ENCODE measurements at regions not wholly inside any gene's neighbourhood (a gene's known extent, or its start where the extent isn't known, plus 50 kb on each side); places are given as distances from the start of the nearest gene placed in this dataset.

GRCh38 chr6:153568628-153569027 lies 437.5 kb upstream of the RGS17 start:
- H2BK120ac ChIP-seq (ENCODE audit: low read depth, low read length), result no peak overlapping the region
- no peak overlapping the region for H3K4me2 ChIP-seq (ENCODE audit: low read depth, low read length)
- H3K9me3 ChIP-seq (ENCODE audit: control insufficient read depth, insufficient read depth, low read length), result peaks cover 4% of the 10 kb centered on the region; the same call in 1 of the 2 replicates
- TF ChIP-seq MAFK (IDR thresholded peaks at IDR 0.05; ENCODE audit: low read depth, low read length) (no peak), CTCF (conservative IDR thresholded peaks at IDR 0.05; ENCODE audit: low read depth, low read length) (no peak), POLR2A (IDR thresholded peaks at IDR 0.05; ENCODE audit: low read depth, low read length) (no peak), MAZ (IDR thresholded peaks at IDR 0.05; ENCODE audit: borderline replicate concordance, low read depth, low read length) (no peak), BHLHE40 (IDR thresholded peaks at IDR 0.05; ENCODE audit: low read depth, low read length) (no peak), ELK1 (IDR thresholded peaks at IDR 0.05; ENCODE audit: borderline replicate concordance, low read depth, low read length) (no peak), FOS (IDR thresholded peaks at IDR 0.05; ENCODE audit: low read depth, low read length) (no peak), CHD1 (IDR thresholded peaks at IDR 0.05; ENCODE audit: low read depth, low read length) (no peak), SMC3 (IDR thresholded peaks at IDR 0.05; ENCODE audit: low read depth, low read length) (no peak), RCOR1 (IDR thresholded peaks at IDR 0.05; ENCODE audit: insufficient replicate concordance, low read length) (no peak), RFX5 (IDR thresholded peaks at IDR 0.05; ENCODE audit: low read depth, low read length) (no peak), NFE2L2 (IDR thresholded peaks at IDR 0.05; ENCODE audit: low read depth, low read length) (no peak), RAD21 (IDR thresholded peaks at IDR 0.05; ENCODE audit: low read length) (no peak), MXI1 (IDR thresholded peaks at IDR 0.05; ENCODE audit: borderline replicate concordance, low read depth, low read length) (no peak), USF2 (IDR thresholded peaks at IDR 0.05; ENCODE audit: low read depth, low read length) (no peak), CEBPB (IDR thresholded peaks at IDR 0.05; ENCODE audit: low read depth, low read length) (no peak)
- H3K4ac ChIP-seq (ENCODE audit: low read depth, low read length), result no peak overlapping the region
- DNase-seq (no peak), ATAC-seq (ENCODE audit: low read depth) (no peak)
- H3K18ac ChIP-seq (ENCODE audit: low read depth, low read length), result no peak overlapping the region
- no peak overlapping the region for H2AFZ ChIP-seq (replicated peaks; ENCODE audit: low read length, poor library complexity)
- no peaks in the 10 kb centered on the region for H3K9me1 ChIP-seq (ENCODE audit: insufficient read depth, low read length)
- H3K79me1 ChIP-seq (ENCODE audit: low read depth in 1 of 2, low read length in 2 of 2), result no peaks in the 10 kb centered on the region
- BruUV-seq (replicated peaks), result no TSS peak
- H3K14ac ChIP-seq (replicated peaks; ENCODE audit: low read depth, low read length), result no peak overlapping the region
- dilution Hi-C loops (cut with HindIII; ENCODE audit: low sequenced_read_pairs, unreplicated experiment), result no loop called here
- no peak overlapping the region for H3K9ac ChIP-seq (ENCODE audit: low read depth, low read length)
- POLR2A ChIA-PET (ENCODE audit: unreplicated experiment), result no interaction called here
- H3K23ac ChIP-seq (ENCODE audit: low read depth, low read length), result no peak overlapping the region
- no peak overlapping the region for H2BK15ac ChIP-seq (ENCODE audit: low read depth, low read length)
- CTCF ChIA-PET, result no interaction called here
- no peak overlapping the region for H3K27ac ChIP-seq (ENCODE audit: insufficient read depth, low read length)
- in situ Hi-C loops (cut with MboI; ENCODE audit: low sequenced_read_pairs), result no loop called here
- WGBS, 2 experiments (ENCODE audit: extremely low coverage in 2 of 2, insufficient read length in 1 of 2), result no CpG with 5 or more reads among the region's 1 CpG
- H2BK5ac ChIP-seq (ENCODE audit: low read depth, low read length, poor library complexity, severe bottlenecking), result no peak overlapping the region
- intact Hi-C loops (cut with micrococcal nuclease), result no loop called here
- H2AK9ac ChIP-seq (replicated peaks; ENCODE audit: low read depth, low read length, poor library complexity), result no peak overlapping the region
- H3K36me3 ChIP-seq (ENCODE audit: control insufficient read depth, insufficient read depth, low read length), result no peaks in the 10 kb centered on the region
- H3K56ac ChIP-seq (ENCODE audit: extremely low read depth, insufficient read depth, low read length), result no peak overlapping the region
- H4K91ac ChIP-seq (ENCODE audit: insufficient read depth, low read depth, low read length), result no peak overlapping the region
- H3K4me1 ChIP-seq (ENCODE audit: control insufficient read depth, insufficient read depth, low read length), result no peaks in the 10 kb centered on the region
- H4K5ac ChIP-seq (ENCODE audit: low read depth, low read length), result no peak overlapping the region
- H2AK5ac ChIP-seq (ENCODE audit: low read depth, low read length), result no peak overlapping the region
- H4K8ac ChIP-seq (ENCODE audit: low read depth in 2 of 2, low read length in 2 of 2), result no peak overlapping the region
- H4K20me1 ChIP-seq (ENCODE audit: insufficient read depth, low read length), result no peaks in the 10 kb centered on the region
- H2BK20ac ChIP-seq (ENCODE audit: low read depth, low read length), result no peak overlapping the region
- H3K4me3 ChIP-seq (ENCODE audit: insufficient read depth, low read depth, low read length), result no peak overlapping the region
- no peaks in the 10 kb centered on the region for H3K27me3 ChIP-seq (ENCODE audit: control insufficient read depth, insufficient read depth, low read length)
